HK-2 (cell line): ENCODE measurements at regions not wholly inside any gene's neighbourhood (a gene's known extent, or its start where the extent isn't known, plus 50 kb on each side); places are given as distances from the start of the nearest gene placed in this dataset.

ENCODE experiments used
- DNase-seq: peaks from one replicate; pipeline ENCODE4 v3.0.0-alpha.2; 2018; ENCODE audit not compliant: unreplicated experiment

GRCh38 chr12:58988643-58989344, 68.5 kb upstream of the LRIG3 start:
- no peak for DNase-seq

- DNase-seq: no peak
Observed at GRCh38 chr12:58981961-58982360, 61.7 kb upstream of the LRIG3 start.

- DNase-seq: no peak
Observed at GRCh38 chr12:58980768-58981167, 60.5 kb upstream of the LRIG3 start.

GRCh38 chr12:58978717-58979116, 58.4 kb upstream of the LRIG3 start:
- no peak for DNase-seq

GRCh38 chr12:58977476-58977875, 57.2 kb upstream of the LRIG3 start:
- DNase-seq: no peak

- DNase-seq: no peak
Observed at GRCh38 chr12:58976146-58976545, 55.8 kb upstream of the LRIG3 start.
